HL-60 (cell line): ENCODE measurements at regions not wholly inside any gene's neighbourhood (a gene's known extent, or its start where the extent isn't known, plus 50 kb on each side); places are given as distances from the start of the nearest gene placed in this dataset.
A peak's percentile ranks its signal among the peaks of the same experiment; 100 is the strongest.

ENCODE experiments used
- DNase-seq, 2 experiments: peaks; one replicate each; pipeline ENCODE4 v3.0.0-alpha.2; 2010 to 2020; ENCODE audit warnings: low read depth in 1 of 2, low spot score in 1 of 2
- H3K27ac ChIP-seq: fragments of 250-450 bp; sonication (Bioruptor Pico); replicated peaks from 2 replicates; pipeline ENCODE4 v1.5.1; 2020; ENCODE audit warnings: mild to moderate bottlenecking, moderate library complexity
- H3K27me3 ChIP-seq: fragments of 250-450 bp; sonication (Bioruptor Pico); 2 replicates; pipeline ENCODE4 v1.5.1; 2021; ENCODE audit warnings: mild to moderate bottlenecking, moderate library complexity; ENCODE audit not compliant: insufficient read depth, poor library complexity, severe bottlenecking
- H3K4me3 ChIP-seq: replicated peaks from 2 replicates; pipeline ENCODE4 v1.5.1; 2011; ENCODE audit warnings: mild to moderate bottlenecking, control low read depth, low read length; ENCODE audit not compliant: insufficient read depth
- CTCF ChIP-seq: IDR thresholded peaks from one replicate; pipeline ENCODE4 v1.5.1; 2011; ENCODE audit warnings: low read length, control low read depth, inconsistent platforms; ENCODE audit not compliant: insufficient read depth
- GABPA ChIP-seq: IDR thresholded peaks from 2 replicates; pipeline ENCODE4 v1.6.1; 2012; ENCODE audit warnings: low read depth
- POLR2AphosphoS5 ChIP-seq: IDR thresholded peaks from 2 replicates; pipeline ENCODE4 v1.6.1; 2012; ENCODE audit warnings: low read depth
- REST ChIP-seq: IDR thresholded peaks from 2 replicates; pipeline ENCODE4 v1.6.1; 2012; ENCODE audit warnings: low read depth; ENCODE audit not compliant: insufficient replicate concordance
- SPI1 ChIP-seq: IDR thresholded peaks from 2 replicates; pipeline ENCODE4 v1.6.1; 2012; ENCODE audit warnings: low read depth, mild to moderate bottlenecking, borderline replicate concordance

- DNase-seq, result no peak
- Histone ChIP-seq H3K27me3 (no peaks in the 10 kb centered on the region), H3K4me3 (no peak overlapping the region), H3K27ac (no peak overlapping the region)
- no peak for TF ChIP-seq REST
- no peak for TF ChIP-seq GABPA
- no peak for TF ChIP-seq SPI1
- no peak for TF ChIP-seq CTCF
- no peak for TF ChIP-seq POLR2AphosphoS5
Measured at GRCh38 chr13:65670014-65670625, 1560.0 kb downstream of the PCDH9 start.

- Histone ChIP-seq H3K4me3 (no peak overlapping the region), H3K27me3 (no peaks in the 10 kb centered on the region), H3K27ac (no peak overlapping the region)
- TF ChIP-seq REST (no peak), CTCF (no peak), POLR2AphosphoS5 (no peak), GABPA (no peak), SPI1 (no peak)
- no peak for DNase-seq
Measured at GRCh38 chr13:65660731-65661130, 1569.4 kb downstream of the PCDH9 start.

GRCh38 chr13:65656740-65657329 lies 1573.3 kb downstream of the PCDH9 start:
- Histone ChIP-seq H3K27ac (no peak overlapping the region), H3K4me3 (no peak overlapping the region), H3K27me3 (no peaks in the 10 kb centered on the region)
- DNase-seq, result no peak
- TF ChIP-seq GABPA (no peak), CTCF (peak; percentile 17), REST (no peak), POLR2AphosphoS5 (no peak)
